ENCODE measurements at regions not wholly inside any gene's neighbourhood (a gene's known extent, or its start where the extent isn't known, plus 50 kb on each side); places are given as distances from the start of the nearest gene placed in this dataset.

- TF ChIP-seq CTCF (IDR thresholded peaks at IDR 0.05) (no peak), POLR2AphosphoS5 (IDR thresholded peaks at IDR 0.05) (no peak)
Observed at GRCh38 chr15:70378126-70379031, 280.7 kb upstream of the TLE3 start.

All from prostate gland (tissue), 2 donors.